Fibroblast of lung (primary cell): ENCODE measurements at regions not wholly inside any gene's neighbourhood (a gene's known extent, or its start where the extent isn't known, plus 50 kb on each side); places are given as distances from the start of the nearest gene placed in this dataset.

Experiments
- DNase-seq, 2 donors: peaks; one replicate each; pipeline versions ENCODE4 v3.0.0 to v3.0.0-alpha.2; 2010; ENCODE audit warnings: low read depth in 2 of 2
- H2AFZ ChIP-seq: 2 replicates; pipeline ENCODE4 v1.5.1; 2012; ENCODE audit warnings: low read length, control low read depth, inconsistent platforms
- H3K27ac ChIP-seq: 2 replicates; pipeline ENCODE4 v1.5.1; 2011; ENCODE audit warnings: low read length, control low read depth; ENCODE audit not compliant: insufficient read depth
- H3K27me3 ChIP-seq: 2 replicates; pipeline ENCODE4 v1.5.1; 2011; ENCODE audit warnings: mild to moderate bottlenecking, low read length; ENCODE audit not compliant: control insufficient read depth, insufficient read depth
- H3K36me3 ChIP-seq: 2 replicates; pipeline ENCODE4 v1.5.1; 2011; ENCODE audit warnings: low read length; ENCODE audit not compliant: control insufficient read depth, insufficient read depth
- H3K4me1 ChIP-seq: 2 replicates; pipeline ENCODE4 v1.5.1; 2011; ENCODE audit warnings: low read length; ENCODE audit not compliant: control insufficient read depth, insufficient read depth; ENCODE audit errors: extremely low read depth
- H3K4me2 ChIP-seq: 2 replicates; pipeline ENCODE4 v1.5.1; 2011; ENCODE audit warnings: low read length, control low read depth; ENCODE audit not compliant: insufficient read depth; ENCODE audit errors: extremely low read depth
- H3K4me3 ChIP-seq, 4 experiments: fragments of 200-600 bp in 1 of 4; sonication (generic) in 1 of 4; replicated peaks in 1 of 4; 2 replicates each; pipeline ENCODE4 v1.5.1; 2011 to 2016; ENCODE audit warnings: low read length in 4 of 4, low read depth in 3 of 4, mild to moderate bottlenecking in 3 of 4, control low read depth in 2 of 4, inconsistent platforms in 1 of 4, mixed read lengths in 1 of 4; ENCODE audit not compliant: insufficient read depth in 1 of 4; ENCODE audit errors: control extremely low read depth in 1 of 4
- H3K79me2 ChIP-seq: 2 replicates; pipeline ENCODE4 v1.5.1; 2012; ENCODE audit warnings: mild to moderate bottlenecking, low read length, inconsistent platforms; ENCODE audit not compliant: control insufficient read depth, insufficient read depth
- H3K9ac ChIP-seq: 2 replicates; pipeline ENCODE4 v1.5.1; 2011; ENCODE audit warnings: mild to moderate bottlenecking, low read length, control low read depth; ENCODE audit not compliant: insufficient read depth
- H3K9me3 ChIP-seq: 2 replicates; pipeline ENCODE4 v1.5.1; 2012; ENCODE audit warnings: low read depth, low read length; ENCODE audit not compliant: control insufficient read depth, insufficient read depth
- H4K20me1 ChIP-seq: 2 replicates; pipeline ENCODE4 v1.5.1; 2011; ENCODE audit warnings: low read length; ENCODE audit not compliant: control insufficient read depth, insufficient read depth; ENCODE audit errors: extremely low read depth
- CTCF ChIP-seq, 2 donors: IDR thresholded peaks in 1 of 2; conservative IDR thresholded peaks in 1 of 2; 1 replicate in 1 of 2; 2 replicates in 1 of 2; pipeline ENCODE4 v1.5.1; 2011 to 2012; ENCODE audit warnings: low read length in 2 of 2, control low read depth in 1 of 2, inconsistent platforms in 1 of 2, low read depth in 1 of 2, mild to moderate bottlenecking in 1 of 2
- EZH2 ChIP-seq: IDR thresholded peaks from 2 replicates; pipeline ENCODE4 v1.5.1; 2012; ENCODE audit warnings: low read length, control low read depth, mild to moderate bottlenecking; ENCODE audit errors: missing control alignments

GRCh38 chr4:4709736-4710135 lies 149.7 kb upstream of the MSX1 start:
- H3K4me1 ChIP-seq: no peaks in the 10 kb centered on the region

GRCh38 chr4:4704267-4704666 lies 155.2 kb upstream of the MSX1 start:
- Histone ChIP-seq H3K27ac (no peak overlapping the region), H3K36me3 (no peaks in the 10 kb centered on the region), H2AFZ (no peak overlapping the region), H3K4me2 (no peak overlapping the region), H3K79me2 (no peaks in the 10 kb centered on the region), H3K9ac (no peak overlapping the region), H3K4me1 (no peaks in the 10 kb centered on the region), H3K4me3 (no peak overlapping the region), H4K20me1 (no peaks in the 10 kb centered on the region), H3K9me3 (no peaks in the 10 kb centered on the region), H3K27me3 (peaks cover 3% of the 10 kb centered on the region)
- TF ChIP-seq EZH2 (no peak), CTCF (conservative IDR thresholded peaks at IDR 0.05 in 1 of 2, IDR thresholded peaks at IDR 0.05 in 1 of 2; ENCODE audit: low read depth in 1 of 2, low read length in 2 of 2) (no peak)
- DNase-seq: peak in 1 of 2 donors; percentile 42

More at GRCh38 chr4:4709736-4710135, 149.7 kb upstream of the MSX1 start:
- Histone ChIP-seq H3K9ac (no peak overlapping the region), H3K9me3 (no peaks in the 10 kb centered on the region), H3K27ac (no peak overlapping the region), H4K20me1 (no peaks in the 10 kb centered on the region), H2AFZ (no peak overlapping the region), H3K27me3 (peaks cover 3% of the 10 kb centered on the region), H3K4me2 (no peak overlapping the region), H3K36me3 (no peaks in the 10 kb centered on the region), H3K79me2 (no peaks in the 10 kb centered on the region), H3K4me3 (no peak overlapping the region)
- DNase-seq: no peak
- no peak for TF ChIP-seq EZH2
- TF ChIP-seq CTCF (conservative IDR thresholded peaks at IDR 0.05 in 1 of 2, IDR thresholded peaks at IDR 0.05 in 1 of 2; ENCODE audit: low read depth in 1 of 2, low read length in 2 of 2): no peak

GRCh38 chr4:4697584-4697983 lies 155.7 kb upstream of the STX18 start:
- TF ChIP-seq CTCF (conservative IDR thresholded peaks at IDR 0.05 in 1 of 2, IDR thresholded peaks at IDR 0.05 in 1 of 2; ENCODE audit: low read depth in 1 of 2, low read length in 2 of 2) (no peak), EZH2 (no peak)
- Histone ChIP-seq H3K27me3 (no peaks in the 10 kb centered on the region), H2AFZ (no peak overlapping the region), H4K20me1 (no peaks in the 10 kb centered on the region), H3K9me3 (no peaks in the 10 kb centered on the region), H3K9ac (no peak overlapping the region), H3K4me1 (no peaks in the 10 kb centered on the region), H3K36me3 (no peaks in the 10 kb centered on the region), H3K27ac (no peak overlapping the region), H3K4me3 (no peak overlapping the region), H3K4me2 (no peak overlapping the region), H3K79me2 (no peaks in the 10 kb centered on the region)
- no peak for DNase-seq
